ENCODE measurements at regions not wholly inside any gene's neighbourhood (a gene's known extent, or its start where the extent isn't known, plus 50 kb on each side); places are given as distances from the start of the nearest gene placed in this dataset.

GRCh38 chr7:156473476-156474240 is 166.9 kb upstream of the RNF32 start:
- TF ChIP-seq TAF1 (IDR thresholded peaks at IDR 0.05; ENCODE audit: low read depth, low read length) (no peak), POLR2A (IDR thresholded peaks at IDR 0.05; ENCODE audit: low read depth, low read length) (no peak)
